GM19328 (cell line): ENCODE measurements at regions not wholly inside any gene's neighbourhood (a gene's known extent, or its start where the extent isn't known, plus 50 kb on each side); places are given as distances from the start of the nearest gene placed in this dataset.

ENCODE experiments used
- ATAC-seq: cut with Tn5 transposase; IDR thresholded peaks from one replicate; pipeline ENCODE4 v1.9.1; 2021; ENCODE audit warnings: mild to moderate bottlenecking, moderate library complexity; ENCODE audit not compliant: unreplicated experiment

- ATAC-seq: no peak
Observed at GRCh38 chr3:82773207-82773606, 1011.8 kb upstream of the GBE1 start.

DNA sequence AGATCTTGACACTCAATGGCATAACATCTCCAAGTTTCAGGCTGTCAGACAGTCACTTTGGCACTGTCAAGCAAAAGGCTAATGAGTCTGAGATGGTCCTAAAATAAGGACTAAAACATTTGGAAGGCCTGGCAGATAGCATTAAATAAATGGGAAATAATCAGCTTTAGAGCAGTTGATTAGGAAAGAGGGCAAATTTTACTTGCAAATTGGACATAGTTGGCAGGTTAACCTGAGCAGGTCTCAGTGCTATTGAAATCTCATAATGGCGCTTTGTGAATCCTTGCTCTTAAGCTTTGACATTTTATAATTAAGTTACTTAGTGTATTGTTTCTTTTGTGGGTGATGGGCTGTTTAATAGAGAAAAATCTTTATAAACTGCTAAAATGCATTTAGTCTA lies 1003.1 kb upstream of the GBE1 start:
- ATAC-seq: no peak

DNA sequence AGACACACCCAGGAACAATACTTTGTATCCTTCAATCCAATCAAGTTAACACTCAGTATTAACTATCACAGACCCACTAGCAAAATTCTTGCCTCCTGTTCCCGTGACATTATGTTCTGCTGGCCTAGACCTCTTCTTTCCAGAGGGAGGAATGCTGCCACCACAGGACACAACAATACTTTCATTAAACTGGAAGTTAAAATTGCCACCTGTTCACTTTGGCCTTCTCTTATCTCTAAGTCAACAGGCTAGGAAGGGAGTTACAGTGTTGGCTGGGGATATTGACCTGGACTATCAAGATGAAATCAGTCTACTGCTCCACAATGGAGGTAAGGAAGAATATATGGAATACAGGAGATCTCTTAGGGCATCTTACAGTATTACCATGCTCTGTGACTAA lies 1000.4 kb upstream of the GBE1 start:
- ATAC-seq: no peak

- ATAC-seq: no peak
Observed at GRCh38 chr3:82745544-82745943, 984.1 kb upstream of the GBE1 start.

DNA sequence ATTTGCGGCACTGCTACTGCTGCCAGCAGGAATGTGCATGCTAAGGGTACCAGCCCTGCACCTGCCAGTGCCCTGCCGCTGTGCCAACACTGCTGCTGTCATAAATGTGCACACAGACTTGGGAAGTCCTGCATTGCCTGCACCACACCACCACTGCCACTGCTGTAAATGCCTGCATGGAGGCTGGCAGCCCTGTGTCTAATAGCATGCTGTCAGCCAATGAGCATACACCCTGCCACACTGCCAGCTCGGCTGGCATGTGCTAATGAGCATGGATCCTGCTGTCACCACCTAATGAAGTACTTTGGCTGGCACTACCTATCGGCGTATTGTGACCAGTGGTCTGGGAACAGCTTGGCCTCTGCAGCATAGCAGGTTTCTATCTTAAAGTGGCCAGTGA lies 981.8 kb upstream of the GBE1 start:
- no peak for ATAC-seq

DNA sequence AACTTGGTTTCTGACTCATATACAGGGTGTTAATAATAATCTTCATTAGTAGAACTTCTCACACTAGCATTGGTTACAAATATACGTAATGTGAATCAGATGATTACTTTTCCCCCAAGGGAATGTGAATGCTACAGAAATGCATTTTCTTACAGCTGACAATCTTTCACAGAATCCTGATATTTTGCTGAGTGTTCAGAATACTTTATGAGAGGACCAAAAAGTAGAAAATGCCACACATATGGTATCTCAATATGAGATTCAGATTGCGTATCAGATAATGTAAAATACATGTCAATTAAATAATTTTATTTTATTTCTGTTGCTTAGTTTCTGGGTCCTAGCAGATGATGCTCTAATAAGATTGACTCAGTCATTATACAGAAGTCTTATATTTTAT lies 979.9 kb upstream of the GBE1 start:
- ATAC-seq: no peak

DNA sequence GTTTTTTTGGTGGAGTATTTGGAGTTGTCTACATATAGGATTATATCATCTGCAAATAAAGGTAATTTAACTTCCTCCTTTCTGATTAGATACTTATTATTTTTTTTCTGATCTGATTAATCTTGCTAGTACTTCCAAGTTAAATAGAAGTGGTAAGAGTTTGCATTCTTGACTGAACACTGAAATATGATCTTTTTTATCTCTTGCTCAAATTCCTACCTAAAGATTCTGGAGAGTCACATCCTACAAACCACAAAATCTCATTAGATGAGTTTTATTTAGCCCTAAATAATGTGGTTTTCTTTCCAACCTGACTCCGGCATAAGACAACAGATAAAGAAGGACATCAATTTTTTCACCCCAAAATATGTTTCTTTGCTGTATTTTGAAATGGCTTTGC lies 977.9 kb upstream of the GBE1 start:
- ATAC-seq: no peak

DNA sequence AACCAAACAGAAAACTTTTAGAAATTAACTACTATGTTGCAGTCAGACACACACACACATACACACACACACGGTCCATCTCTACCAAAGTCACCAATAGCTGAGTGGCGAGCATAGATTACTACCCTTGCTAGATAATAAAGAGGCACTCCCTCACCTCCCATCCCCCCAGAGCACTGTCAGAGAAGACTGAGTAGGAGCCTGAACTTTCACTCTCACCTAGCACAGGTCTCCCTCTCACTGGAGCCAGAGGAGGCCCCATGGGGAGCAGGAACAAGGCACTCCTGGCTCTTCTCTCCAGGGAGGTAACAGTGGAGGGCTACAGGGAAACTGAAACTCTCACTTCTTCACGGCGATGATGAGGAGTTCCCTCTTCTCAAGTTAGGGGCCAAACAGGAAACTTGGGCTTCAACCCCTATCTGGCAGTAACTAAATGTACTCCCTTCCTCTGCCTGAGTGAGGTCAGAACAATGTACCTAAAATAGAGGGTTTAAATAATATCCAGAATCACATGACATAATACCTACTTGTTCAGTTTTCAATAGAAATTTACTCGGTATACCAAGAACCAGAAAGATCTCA lies 975.3 kb upstream of the GBE1 start:
- no peak for ATAC-seq

DNA sequence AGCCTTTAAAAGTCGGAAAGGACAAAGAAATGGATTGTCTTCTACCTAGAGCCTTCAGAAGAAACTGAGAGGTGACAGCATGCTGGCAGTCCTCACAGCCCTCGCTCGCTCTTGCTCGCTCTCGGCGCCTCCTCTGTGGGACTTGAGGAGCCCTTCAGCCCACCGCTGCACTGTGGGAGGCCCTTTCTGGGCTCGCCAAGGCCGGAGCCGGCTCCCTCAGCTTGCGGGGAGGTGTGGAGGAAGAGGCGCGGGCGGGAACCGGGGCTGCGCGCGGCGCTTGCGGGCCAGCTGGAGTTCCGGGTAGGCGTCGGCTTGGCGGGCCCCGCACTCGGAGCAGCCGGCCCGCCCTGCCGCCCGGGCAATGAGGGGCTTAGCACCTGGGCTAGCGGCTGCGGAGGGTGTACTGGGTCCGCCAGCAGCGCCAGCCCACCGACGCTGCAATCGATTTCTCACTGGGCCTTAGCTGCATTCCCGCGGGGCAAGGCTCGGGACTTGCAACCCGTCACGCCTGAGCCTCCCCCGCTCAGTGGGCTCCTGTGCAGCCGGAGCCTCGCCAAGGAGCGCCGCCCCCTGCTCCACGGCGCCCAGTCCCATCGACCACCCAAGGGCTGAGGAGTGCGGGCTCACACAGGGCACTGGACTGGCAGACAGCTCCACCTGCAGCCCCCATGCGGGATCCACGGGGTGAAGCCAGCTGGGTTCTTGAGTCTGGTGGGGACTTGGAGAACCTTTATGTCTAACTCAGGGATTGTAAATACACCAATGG lies 953.8 kb upstream of the GBE1 start:
- no peak for ATAC-seq

GRCh38 chr3:82707035-82707434 lies 945.6 kb upstream of the GBE1 start:
- no peak for ATAC-seq

GRCh38 chr3:82685761-82686160 lies 924.3 kb upstream of the GBE1 start:
- ATAC-seq: no peak

GRCh38 chr3:82676356-82677026 lies 915.0 kb upstream of the GBE1 start:
- ATAC-seq: no peak

GRCh38 chr3:82672966-82673365 lies 911.5 kb upstream of the GBE1 start:
- no peak for ATAC-seq

DNA sequence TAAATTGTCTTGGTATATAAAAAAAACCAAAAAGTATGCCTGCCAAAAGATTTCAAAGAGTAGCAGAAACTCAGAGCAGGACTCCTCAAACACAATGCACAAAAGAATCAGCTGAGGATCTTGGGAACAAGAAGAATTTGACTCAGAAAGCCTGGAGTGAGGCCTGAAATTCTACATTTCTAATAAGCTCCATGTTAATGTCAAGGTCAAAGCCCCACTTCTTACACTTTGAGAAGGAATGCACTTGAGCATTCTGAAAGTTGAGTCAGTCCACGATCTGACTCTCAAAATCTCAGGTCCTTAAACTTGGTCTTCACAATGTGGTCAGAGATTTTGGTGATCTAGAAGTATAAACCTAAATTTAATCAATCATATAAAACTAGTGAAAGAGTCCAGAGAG lies 910.0 kb upstream of the GBE1 start:
- ATAC-seq: no peak

DNA sequence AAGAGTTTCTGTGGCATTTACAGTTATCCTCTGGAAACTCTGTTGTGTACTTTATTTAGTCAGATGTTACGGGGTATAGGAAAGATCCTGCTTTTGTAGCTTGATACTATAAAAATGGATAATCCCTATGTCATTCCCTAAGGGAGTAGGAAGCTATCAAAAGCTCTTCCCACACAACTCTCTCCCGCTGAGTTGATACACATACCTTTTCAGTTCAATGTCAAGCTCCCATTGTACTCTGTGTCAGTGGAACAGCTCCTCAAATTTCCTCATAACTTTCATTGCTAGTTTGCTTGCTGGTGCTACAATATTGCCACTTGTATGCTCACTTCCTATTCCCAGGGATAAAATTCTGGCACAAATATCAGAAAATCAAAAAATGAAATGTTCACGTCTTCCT lies 893.3 kb upstream of the GBE1 start:
- ATAC-seq: no peak

- ATAC-seq: no peak
Observed at GRCh38 chr3:82643948-82644347, 882.5 kb upstream of the GBE1 start.

GRCh38 chr3:82641701-82642100 lies 880.3 kb upstream of the GBE1 start:
- ATAC-seq: no peak

- no peak for ATAC-seq
Observed at GRCh38 chr3:82640254-82640653, 878.8 kb upstream of the GBE1 start.

GRCh38 chr3:82637574-82637973 lies 876.1 kb upstream of the GBE1 start:
- ATAC-seq: no peak

DNA sequence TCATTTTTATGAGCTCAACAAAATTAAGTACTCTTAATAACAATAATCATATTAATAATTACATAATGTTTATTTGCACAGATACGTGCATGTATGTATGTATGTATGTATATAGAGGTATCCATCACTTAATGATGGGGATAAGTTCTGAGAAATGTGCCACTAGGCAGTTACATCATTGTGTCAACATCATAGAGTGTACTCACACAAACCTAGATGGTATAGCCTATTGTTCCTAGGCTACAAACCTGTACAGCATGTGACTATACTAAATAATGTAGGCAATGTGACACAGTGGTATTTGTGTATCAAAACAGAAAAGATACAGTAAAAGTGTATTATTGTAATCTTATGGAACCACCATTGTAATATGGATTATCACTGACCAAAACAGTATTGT lies 874.7 kb upstream of the GBE1 start:
- ATAC-seq: no peak

- ATAC-seq: no peak
Observed at GRCh38 chr3:82633319-82633718, 871.9 kb upstream of the GBE1 start.

DNA sequence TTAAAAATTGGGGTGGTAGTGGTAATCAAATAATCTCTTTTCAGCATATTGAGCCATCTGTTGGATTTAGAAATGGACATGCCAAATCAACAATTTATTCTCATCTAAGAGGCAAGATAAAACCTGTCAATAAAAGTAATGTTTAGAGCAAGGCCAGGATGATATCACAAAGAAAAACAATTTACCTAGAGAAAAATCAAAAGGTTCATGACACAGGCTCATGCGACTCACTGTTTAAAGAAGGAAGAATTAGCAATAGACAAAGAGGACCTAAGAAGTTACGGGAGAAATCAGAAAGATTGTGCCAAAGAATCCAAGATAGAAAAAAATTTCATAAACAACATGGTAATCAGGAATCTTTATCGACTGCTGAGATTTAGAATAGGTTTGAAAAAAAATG lies 868.5 kb upstream of the GBE1 start:
- no peak for ATAC-seq
